ENCODE measurements at regions not wholly inside any gene's neighbourhood (a gene's known extent, or its start where the extent isn't known, plus 50 kb on each side); places are given as distances from the start of the nearest gene placed in this dataset.

GRCh38 chr1:98025858-98026257 is 105.0 kb upstream of the DPYD start:
- no peak for TF ChIP-seq CTCF (IDR thresholded peaks at IDR 0.05; ENCODE audit: low read depth, low read length)
- ChIA-PET CTCF (interaction anchor here (1.2 kb wide), 1 partner anchor 443 kb away, joined by 3 read pairs; no protein-coding TSS in a partner anchor), POLR2A (no interaction called here)
- H3K4me3 ChIP-seq (ENCODE audit: low read depth, low read length) = no peak overlapping the region
- no peak overlapping the region for H3K27ac ChIP-seq (ENCODE audit: low read depth, low read length)
- H3K9me3 ChIP-seq (ENCODE audit: control insufficient read depth, insufficient read depth, low read length) = no peaks in the 10 kb centered on the region
- DNase-seq (ENCODE audit: low read depth, low spot score) = no peak
- no peaks in the 10 kb centered on the region for H3K27me3 ChIP-seq (ENCODE audit: control insufficient read depth, insufficient read depth, low read length)

GRCh38 chr1:98021126-98021525 is 100.3 kb upstream of the DPYD start:
- Histone ChIP-seq H3K4me3 (ENCODE audit: low read depth, low read length) (no peak overlapping the region), H3K27ac (ENCODE audit: low read depth, low read length) (no peak overlapping the region), H3K27me3 (ENCODE audit: control insufficient read depth, insufficient read depth, low read length) (no peaks in the 10 kb centered on the region), H3K9me3 (ENCODE audit: control insufficient read depth, insufficient read depth, low read length) (no peaks in the 10 kb centered on the region)
- DNase-seq (ENCODE audit: low read depth, low spot score) = no peak
- ChIA-PET POLR2A (no interaction called here), CTCF (no interaction called here)
- no peak for TF ChIP-seq CTCF (IDR thresholded peaks at IDR 0.05; ENCODE audit: low read depth, low read length)

- POLR2A ChIA-PET = no interaction called here
- CTCF ChIA-PET = no interaction called here
These were observed 98.9 kb upstream of the DPYD start for GRCh38 chr1:98019747-98020146.

DNA sequence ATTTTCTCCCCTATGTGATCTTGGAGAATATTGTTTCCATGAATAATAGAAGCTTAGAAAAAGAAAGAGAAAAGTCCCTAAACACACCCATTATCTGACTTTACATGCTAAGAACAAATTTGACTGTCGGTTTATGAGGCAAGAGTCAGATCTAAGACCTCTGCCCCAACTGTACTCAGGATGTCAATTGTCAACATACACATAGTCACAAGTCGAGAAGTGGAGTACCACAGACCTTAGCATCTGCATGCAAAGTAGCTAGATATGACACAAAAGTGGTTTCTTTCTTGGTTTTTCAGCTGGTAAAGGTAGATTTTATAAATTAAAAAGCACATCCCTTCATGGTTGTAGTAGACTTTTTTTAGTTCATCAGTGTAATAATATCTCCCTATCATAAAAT is 97.2 kb upstream of the DPYD start:
- CTCF ChIA-PET = interaction anchor here (0.8 kb wide), 1 partner anchor 450 kb away, joined by 3 read pairs; no protein-coding TSS in a partner anchor
- H3K27ac ChIP-seq (ENCODE audit: low read depth, low read length) = no peak overlapping the region
- no peak for DNase-seq (ENCODE audit: low read depth, low spot score)
- H3K9me3 ChIP-seq (ENCODE audit: control insufficient read depth, insufficient read depth, low read length) = no peaks in the 10 kb centered on the region
- H3K4me3 ChIP-seq (ENCODE audit: low read depth, low read length) = no peak overlapping the region
- H3K27me3 ChIP-seq (ENCODE audit: control insufficient read depth, insufficient read depth, low read length) = no peaks in the 10 kb centered on the region
- no peak for TF ChIP-seq CTCF (IDR thresholded peaks at IDR 0.05; ENCODE audit: low read depth, low read length)
- POLR2A ChIA-PET = no interaction called here

More at GRCh38 chr1:98019747-98020146, 98.9 kb upstream of the DPYD start:
- H3K9me3 ChIP-seq (ENCODE audit: control insufficient read depth, insufficient read depth, low read length) = no peaks in the 10 kb centered on the region
- no peak overlapping the region for H3K4me3 ChIP-seq (ENCODE audit: low read depth, low read length)
- no peak for TF ChIP-seq CTCF (IDR thresholded peaks at IDR 0.05; ENCODE audit: low read depth, low read length)
- H3K27me3 ChIP-seq (ENCODE audit: control insufficient read depth, insufficient read depth, low read length) = no peaks in the 10 kb centered on the region
- H3K27ac ChIP-seq (ENCODE audit: low read depth, low read length) = no peak overlapping the region
- no peak for DNase-seq (ENCODE audit: low read depth, low spot score)

DNA sequence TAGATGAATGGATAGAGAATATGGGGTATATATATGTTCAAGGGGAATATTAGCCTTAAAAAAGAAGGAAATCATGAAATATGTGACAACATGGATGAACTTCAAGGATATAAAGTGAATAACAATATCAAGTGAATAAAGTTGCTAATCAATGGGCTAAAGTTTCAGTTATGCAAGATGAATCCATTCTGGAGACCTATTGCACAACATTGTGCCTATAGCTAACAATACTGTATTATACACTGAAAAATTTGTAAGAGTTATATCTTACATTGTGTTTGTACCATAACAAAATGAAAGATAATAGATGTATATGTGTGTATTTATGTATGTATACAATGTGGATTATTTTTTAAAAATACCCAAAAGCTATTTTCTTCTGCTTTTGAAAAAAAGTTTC is 96.3 kb upstream of the DPYD start:
- no peak for TF ChIP-seq CTCF (IDR thresholded peaks at IDR 0.05; ENCODE audit: low read depth, low read length)
- CTCF ChIA-PET = interaction anchor here (0.8 kb wide), 1 partner anchor 451 kb away, joined by 3 read pairs; no protein-coding TSS in a partner anchor

More for the DNA sequence above, 96.3 kb upstream of the DPYD start:
- no peak for DNase-seq (ENCODE audit: low read depth, low spot score)
- Histone ChIP-seq H3K27ac (ENCODE audit: low read depth, low read length) (no peak overlapping the region), H3K4me3 (ENCODE audit: low read depth, low read length) (no peak overlapping the region), H3K9me3 (ENCODE audit: control insufficient read depth, insufficient read depth, low read length) (no peaks in the 10 kb centered on the region), H3K27me3 (ENCODE audit: control insufficient read depth, insufficient read depth, low read length) (no peaks in the 10 kb centered on the region)
- POLR2A ChIA-PET = no interaction called here
